ENCODE measurements at regions not wholly inside any gene's neighbourhood (a gene's known extent, or its start where the extent isn't known, plus 50 kb on each side); places are given as distances from the start of the nearest gene placed in this dataset.

- TF ChIP-seq YY1 (IDR thresholded peaks at IDR 0.05; ENCODE audit: extremely low read depth, insufficient replicate concordance, low read depth, low read length): no peak
These were observed 108.3 kb downstream of the PCSK1 start (continued) for GRCh38 chr5:96324708-96325107.

- no TSS peak for BruUV-seq (replicated peaks)
- no peaks in the 10 kb centered on the region for H3K9me3 ChIP-seq (ENCODE audit: control insufficient read depth in 1 of 2, insufficient read depth in 1 of 2, low read depth in 1 of 2, low read length in 2 of 2)
- no peaks in the 10 kb centered on the region for H4K20me1 ChIP-seq (ENCODE audit: insufficient read depth)
- no peak overlapping the region for H2AFZ ChIP-seq (ENCODE audit: low read depth, low read length, poor library complexity, severe bottlenecking)
- DNase-seq (ENCODE audit: low read depth, low spot score): no peak
- no peaks in the 10 kb centered on the region for H3K9me2 ChIP-seq (ENCODE audit: insufficient read depth)
- intact Hi-C loops (cut with micrococcal nuclease): no loop called here
- ChIA-PET CTCF (no interaction called here), RAD21 (ENCODE audit: low non-redundant PET in 1 of 2, low total read pairs in 2 of 2, uncharacterized antibody in 2 of 2, unreplicated experiment in 2 of 2) (no interaction called here), POLR2A (no interaction called here)
- H3K36me3 ChIP-seq (ENCODE audit: control insufficient read depth in 1 of 2, insufficient read depth in 2 of 2, low read length in 2 of 2): no peaks in the 10 kb centered on the region
- TF ChIP-seq REST (IDR thresholded peaks at IDR 0.05; ENCODE audit: low read depth) (no peak), RAD21 (IDR thresholded peaks at IDR 0.05; ENCODE audit: low read depth) (no peak), ZFX (IDR thresholded peaks at IDR 0.05) (no peak), CTCF (IDR thresholded peaks at IDR 0.05 in 2 of 3, conservative IDR thresholded peaks at IDR 0.05 in 1 of 3; ENCODE audit: borderline replicate concordance in 1 of 3, insufficient read depth in 1 of 3, low read depth in 2 of 3, low read length in 2 of 3) (no peak), EGR1 (IDR thresholded peaks at IDR 0.05; ENCODE audit: low read depth) (no peak), TCF7L2 (IDR thresholded peaks at IDR 0.05; ENCODE audit: borderline replicate concordance, extremely low read depth, insufficient read depth, insufficient read length) (no peak), ATF3 (IDR thresholded peaks at IDR 0.05) (no peak), CEBPB (IDR thresholded peaks at IDR 0.05; ENCODE audit: low read depth) (no peak), FOSL1 (IDR thresholded peaks at IDR 0.05; ENCODE audit: low read depth) (no peak), EZH2 (IDR thresholded peaks at IDR 0.05) (no peak), EZH2phosphoT487 (IDR thresholded peaks at IDR 0.05; ENCODE audit: borderline replicate concordance) (no peak), CBX3 (IDR thresholded peaks at IDR 0.05; ENCODE audit: low read depth) (no peak), SP1 (IDR thresholded peaks at IDR 0.05; ENCODE audit: low read depth) (no peak), JUND (IDR thresholded peaks at IDR 0.05) (no peak), YY1 (IDR thresholded peaks at IDR 0.05; ENCODE audit: extremely low read depth, insufficient replicate concordance, low read depth, low read length) (no peak)
- H3K27ac ChIP-seq (ENCODE audit: low read depth, low read length): no peak overlapping the region
- H3K9ac ChIP-seq (ENCODE audit: low read length): no peak overlapping the region
- no peak overlapping the region for H3K4me3 ChIP-seq (replicated peaks in 1 of 2; ENCODE audit: low read depth in 1 of 2, low read length in 2 of 2)
- no peaks in the 10 kb centered on the region for H3K27me3 ChIP-seq (ENCODE audit: insufficient read depth, low read length)
- peaks cover 10 to 28% of the 10 kb centered on the region in 2 experiments for H3K4me1 ChIP-seq (ENCODE audit: control insufficient read depth in 1 of 2, insufficient read depth in 2 of 2, low read length in 2 of 2)
- no peak for ATAC-seq
- no peak overlapping the region for H3K4me2 ChIP-seq (ENCODE audit: low read length)
- no peaks in the 10 kb centered on the region for H3K79me2 ChIP-seq (ENCODE audit: insufficient read depth, low read length)
These were observed 110.2 kb downstream of the PCSK1 start for GRCh38 chr5:96322865-96323264.

Measured in HCT116 (cell line).